ENCODE measurements at regions not wholly inside any gene's neighbourhood (a gene's known extent, or its start where the extent isn't known, plus 50 kb on each side); places are given as distances from the start of the nearest gene placed in this dataset.

DNA sequence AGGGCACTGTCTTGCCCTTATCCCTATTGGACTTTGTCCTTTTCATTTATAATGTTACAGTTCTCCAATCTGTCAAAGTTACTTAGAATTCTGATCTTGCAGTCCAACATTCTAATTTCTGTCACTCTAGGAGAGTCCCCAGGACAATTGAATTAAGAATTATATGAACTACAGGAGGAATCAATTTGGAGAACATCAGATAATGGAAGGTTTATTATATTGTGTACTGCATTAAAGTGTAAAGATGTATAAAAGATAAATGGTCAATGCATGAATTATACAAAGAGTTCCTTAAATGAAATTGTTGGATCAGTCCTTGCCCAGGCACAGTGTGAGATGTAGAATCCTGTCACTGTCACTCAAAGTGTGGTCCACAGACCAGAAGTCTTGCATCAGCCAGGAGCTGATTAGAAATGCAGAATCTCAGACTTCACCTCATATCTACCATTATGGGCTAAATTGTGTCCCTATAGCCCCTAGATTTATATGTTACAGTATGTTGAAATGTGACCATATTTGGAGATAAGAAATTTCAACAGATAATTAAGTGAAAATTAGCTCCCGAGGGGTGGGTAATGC lies 145.5 kb downstream of the BTBD3 start:
- TF ChIP-seq POLR2A (conservative IDR thresholded peaks at IDR 0.05): no peak
- TF ChIP-seq, protein P1, sequence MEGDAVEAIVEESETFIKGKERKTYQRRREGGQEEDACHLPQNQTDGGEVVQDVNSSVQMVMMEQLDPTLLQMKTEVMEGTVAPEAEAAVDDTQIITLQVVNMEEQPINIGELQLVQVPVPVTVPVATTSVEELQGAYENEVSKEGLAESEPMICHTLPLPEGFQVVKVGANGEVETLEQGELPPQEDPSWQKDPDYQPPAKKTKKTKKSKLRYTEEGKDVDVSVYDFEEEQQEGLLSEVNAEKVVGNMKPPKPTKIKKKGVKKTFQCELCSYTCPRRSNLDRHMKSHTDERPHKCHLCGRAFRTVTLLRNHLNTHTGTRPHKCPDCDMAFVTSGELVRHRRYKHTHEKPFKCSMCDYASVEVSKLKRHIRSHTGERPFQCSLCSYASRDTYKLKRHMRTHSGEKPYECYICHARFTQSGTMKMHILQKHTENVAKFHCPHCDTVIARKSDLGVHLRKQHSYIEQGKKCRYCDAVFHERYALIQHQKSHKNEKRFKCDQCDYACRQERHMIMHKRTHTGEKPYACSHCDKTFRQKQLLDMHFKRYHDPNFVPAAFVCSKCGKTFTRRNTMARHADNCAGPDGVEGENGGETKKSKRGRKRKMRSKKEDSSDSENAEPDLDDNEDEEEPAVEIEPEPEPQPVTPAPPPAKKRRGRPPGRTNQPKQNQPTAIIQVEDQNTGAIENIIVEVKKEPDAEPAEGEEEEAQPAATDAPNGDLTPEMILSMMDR (IDR thresholded peaks at IDR 0.05 in 2 of 3, conservative IDR thresholded peaks at IDR 0.05 in 1 of 3; ENCODE audit: insufficient read depth in 2 of 3, low read depth in 1 of 3, low read length in 3 of 3): no peak
- no peak for TF ChIP-seq CEBPB (tag; IDR thresholded peaks at IDR 0.05)
- TF ChIP-seq, protein P2, sequence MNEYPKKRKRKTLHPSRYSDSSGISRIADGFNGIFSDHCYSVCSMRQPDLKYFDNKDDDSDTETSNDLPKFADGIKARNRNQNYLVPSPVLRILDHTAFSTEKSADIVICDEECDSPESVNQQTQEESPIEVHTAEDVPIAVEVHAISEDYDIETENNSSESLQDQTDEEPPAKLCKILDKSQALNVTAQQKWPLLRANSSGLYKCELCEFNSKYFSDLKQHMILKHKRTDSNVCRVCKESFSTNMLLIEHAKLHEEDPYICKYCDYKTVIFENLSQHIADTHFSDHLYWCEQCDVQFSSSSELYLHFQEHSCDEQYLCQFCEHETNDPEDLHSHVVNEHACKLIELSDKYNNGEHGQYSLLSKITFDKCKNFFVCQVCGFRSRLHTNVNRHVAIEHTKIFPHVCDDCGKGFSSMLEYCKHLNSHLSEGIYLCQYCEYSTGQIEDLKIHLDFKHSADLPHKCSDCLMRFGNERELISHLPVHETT (CRISPR knock-in tag; conservative IDR thresholded peaks at IDR 0.05 in 1 of 2, IDR thresholded peaks at IDR 0.05 in 1 of 2): no peak
- no peak for TF ChIP-seq ELF4 (CRISPR knock-in tag; IDR thresholded peaks at IDR 0.05)
- TF ChIP-seq, protein P3, sequence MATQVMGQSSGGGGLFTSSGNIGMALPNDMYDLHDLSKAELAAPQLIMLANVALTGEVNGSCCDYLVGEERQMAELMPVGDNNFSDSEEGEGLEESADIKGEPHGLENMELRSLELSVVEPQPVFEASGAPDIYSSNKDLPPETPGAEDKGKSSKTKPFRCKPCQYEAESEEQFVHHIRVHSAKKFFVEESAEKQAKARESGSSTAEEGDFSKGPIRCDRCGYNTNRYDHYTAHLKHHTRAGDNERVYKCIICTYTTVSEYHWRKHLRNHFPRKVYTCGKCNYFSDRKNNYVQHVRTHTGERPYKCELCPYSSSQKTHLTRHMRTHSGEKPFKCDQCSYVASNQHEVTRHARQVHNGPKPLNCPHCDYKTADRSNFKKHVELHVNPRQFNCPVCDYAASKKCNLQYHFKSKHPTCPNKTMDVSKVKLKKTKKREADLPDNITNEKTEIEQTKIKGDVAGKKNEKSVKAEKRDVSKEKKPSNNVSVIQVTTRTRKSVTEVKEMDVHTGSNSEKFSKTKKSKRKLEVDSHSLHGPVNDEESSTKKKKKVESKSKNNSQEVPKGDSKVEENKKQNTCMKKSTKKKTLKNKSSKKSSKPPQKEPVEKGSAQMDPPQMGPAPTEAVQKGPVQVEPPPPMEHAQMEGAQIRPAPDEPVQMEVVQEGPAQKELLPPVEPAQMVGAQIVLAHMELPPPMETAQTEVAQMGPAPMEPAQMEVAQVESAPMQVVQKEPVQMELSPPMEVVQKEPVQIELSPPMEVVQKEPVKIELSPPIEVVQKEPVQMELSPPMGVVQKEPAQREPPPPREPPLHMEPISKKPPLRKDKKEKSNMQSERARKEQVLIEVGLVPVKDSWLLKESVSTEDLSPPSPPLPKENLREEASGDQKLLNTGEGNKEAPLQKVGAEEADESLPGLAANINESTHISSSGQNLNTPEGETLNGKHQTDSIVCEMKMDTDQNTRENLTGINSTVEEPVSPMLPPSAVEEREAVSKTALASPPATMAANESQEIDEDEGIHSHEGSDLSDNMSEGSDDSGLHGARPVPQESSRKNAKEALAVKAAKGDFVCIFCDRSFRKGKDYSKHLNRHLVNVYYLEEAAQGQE (IDR thresholded peaks at IDR 0.05; ENCODE audit: borderline replicate concordance): no peak
- TF ChIP-seq, protein P3 (CRISPR knock-in tag; IDR thresholded peaks at IDR 0.05; ENCODE audit: low read depth): no peak
- TF ChIP-seq SMARCB1 (IDR thresholded peaks at IDR 0.05; ENCODE audit: insufficient read length, low read depth): no peak
- TF ChIP-seq FOXM1 (IDR thresholded peaks at IDR 0.05; ENCODE audit: low read depth): no peak
- TF ChIP-seq FOXM1 (CRISPR knock-in tag; IDR thresholded peaks at IDR 0.05; ENCODE audit: low read depth): no peak
- TF ChIP-seq, protein P4, sequence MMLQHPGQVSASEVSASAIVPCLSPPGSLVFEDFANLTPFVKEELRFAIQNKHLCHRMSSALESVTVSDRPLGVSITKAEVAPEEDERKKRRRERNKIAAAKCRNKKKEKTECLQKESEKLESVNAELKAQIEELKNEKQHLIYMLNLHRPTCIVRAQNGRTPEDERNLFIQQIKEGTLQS (IDR thresholded peaks at IDR 0.05): no peak
- TF ChIP-seq, protein P4 (CRISPR knock-in tag; conservative IDR thresholded peaks at IDR 0.05): no peak
